Ishikawa (cell line): ENCODE measurements at regions not wholly inside any gene's neighbourhood (a gene's known extent, or its start where the extent isn't known, plus 50 kb on each side); places are given as distances from the start of the nearest gene placed in this dataset.

Experiments
- CEBPB ChIP-seq: IDR thresholded peaks from 2 replicates; pipeline ENCODE4 v1.6.1; 2012
- CREB1 ChIP-seq: IDR thresholded peaks from 2 replicates; pipeline ENCODE4 v1.6.1; 2012; ENCODE audit warnings: low read depth
- EGR1 ChIP-seq: IDR thresholded peaks from 2 replicates; pipeline ENCODE4 v1.6.1; 2012
- EP300 ChIP-seq: IDR thresholded peaks from 2 replicates; pipeline ENCODE4 v1.6.1; 2012; ENCODE audit warnings: borderline replicate concordance
- FOXM1 ChIP-seq: IDR thresholded peaks from 2 replicates; pipeline ENCODE4 v1.6.1; 2012; ENCODE audit warnings: low read depth, borderline replicate concordance
- NFIC ChIP-seq: IDR thresholded peaks from 2 replicates; pipeline ENCODE4 v1.6.1; 2012
- RAD21 ChIP-seq: IDR thresholded peaks from 2 replicates; pipeline ENCODE4 v1.6.1; 2012; ENCODE audit warnings: low read depth
- TAF1 ChIP-seq: IDR thresholded peaks from 2 replicates; pipeline ENCODE4 v1.6.1; 2012; ENCODE audit warnings: low read depth, mild to moderate bottlenecking
- TCF12 ChIP-seq: IDR thresholded peaks from 2 replicates; pipeline ENCODE4 v1.6.1; 2012; ENCODE audit warnings: low read depth
- TEAD4 ChIP-seq: IDR thresholded peaks from 2 replicates; pipeline ENCODE4 v1.6.1; 2012
- YY1 ChIP-seq: IDR thresholded peaks from 2 replicates; pipeline ENCODE4 v1.6.1; 2012; ENCODE audit warnings: low read depth
- ZBTB7A ChIP-seq: IDR thresholded peaks from 2 replicates; pipeline ENCODE4 v1.6.1; 2012; ENCODE audit warnings: low read depth
- TF ChIP-seq, protein P1 (sequence below): IDR thresholded peaks from 2 replicates; pipeline ENCODE4 v1.6.1; 2012; ENCODE audit warnings: low read depth, mild to moderate bottlenecking
- TF ChIP-seq, protein P2 (sequence below): IDR thresholded peaks from 2 replicates; pipeline ENCODE4 v1.6.1; 2012
- TF ChIP-seq, protein P3 (sequence below): IDR thresholded peaks from 2 replicates; pipeline ENCODE4 v1.6.1; 2012

DNA sequence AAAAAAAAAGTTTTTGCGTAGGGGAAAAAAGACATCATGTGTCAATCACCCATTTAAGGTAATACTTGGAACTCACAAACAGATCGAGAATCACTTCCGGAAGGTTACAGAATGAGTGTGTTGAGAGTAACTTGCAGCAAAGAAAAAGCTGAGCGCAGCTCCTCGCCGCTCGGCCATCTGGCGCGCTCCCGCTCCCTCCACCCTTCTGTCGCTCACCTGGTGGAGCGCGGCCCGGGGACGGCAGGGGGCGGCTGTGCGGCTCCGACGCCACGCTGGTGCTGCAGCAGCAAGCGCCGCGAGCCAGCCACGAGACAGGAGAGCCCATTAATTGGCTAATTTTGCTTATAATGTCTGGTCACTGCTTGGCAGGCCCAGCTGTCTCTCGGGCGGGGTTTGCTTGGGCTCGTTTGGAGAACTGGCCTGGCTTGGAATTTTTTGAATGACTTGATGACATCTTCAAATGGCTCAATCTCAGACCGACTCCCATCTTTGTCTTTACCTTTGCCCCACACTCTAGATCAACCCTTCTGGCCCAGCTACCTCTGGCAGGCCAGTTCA is 601.8 kb downstream of the CCDC171 start:
- no peak for TF ChIP-seq TAF1
- TF ChIP-seq FOXM1 = no peak
- no peak for TF ChIP-seq YY1
- TF ChIP-seq NFIC = no peak
- TF ChIP-seq RAD21 = no peak
- TF ChIP-seq, protein P1, sequence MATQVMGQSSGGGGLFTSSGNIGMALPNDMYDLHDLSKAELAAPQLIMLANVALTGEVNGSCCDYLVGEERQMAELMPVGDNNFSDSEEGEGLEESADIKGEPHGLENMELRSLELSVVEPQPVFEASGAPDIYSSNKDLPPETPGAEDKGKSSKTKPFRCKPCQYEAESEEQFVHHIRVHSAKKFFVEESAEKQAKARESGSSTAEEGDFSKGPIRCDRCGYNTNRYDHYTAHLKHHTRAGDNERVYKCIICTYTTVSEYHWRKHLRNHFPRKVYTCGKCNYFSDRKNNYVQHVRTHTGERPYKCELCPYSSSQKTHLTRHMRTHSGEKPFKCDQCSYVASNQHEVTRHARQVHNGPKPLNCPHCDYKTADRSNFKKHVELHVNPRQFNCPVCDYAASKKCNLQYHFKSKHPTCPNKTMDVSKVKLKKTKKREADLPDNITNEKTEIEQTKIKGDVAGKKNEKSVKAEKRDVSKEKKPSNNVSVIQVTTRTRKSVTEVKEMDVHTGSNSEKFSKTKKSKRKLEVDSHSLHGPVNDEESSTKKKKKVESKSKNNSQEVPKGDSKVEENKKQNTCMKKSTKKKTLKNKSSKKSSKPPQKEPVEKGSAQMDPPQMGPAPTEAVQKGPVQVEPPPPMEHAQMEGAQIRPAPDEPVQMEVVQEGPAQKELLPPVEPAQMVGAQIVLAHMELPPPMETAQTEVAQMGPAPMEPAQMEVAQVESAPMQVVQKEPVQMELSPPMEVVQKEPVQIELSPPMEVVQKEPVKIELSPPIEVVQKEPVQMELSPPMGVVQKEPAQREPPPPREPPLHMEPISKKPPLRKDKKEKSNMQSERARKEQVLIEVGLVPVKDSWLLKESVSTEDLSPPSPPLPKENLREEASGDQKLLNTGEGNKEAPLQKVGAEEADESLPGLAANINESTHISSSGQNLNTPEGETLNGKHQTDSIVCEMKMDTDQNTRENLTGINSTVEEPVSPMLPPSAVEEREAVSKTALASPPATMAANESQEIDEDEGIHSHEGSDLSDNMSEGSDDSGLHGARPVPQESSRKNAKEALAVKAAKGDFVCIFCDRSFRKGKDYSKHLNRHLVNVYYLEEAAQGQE = no peak
- no peak for TF ChIP-seq ZBTB7A
- TF ChIP-seq EP300 = no peak

DNA sequence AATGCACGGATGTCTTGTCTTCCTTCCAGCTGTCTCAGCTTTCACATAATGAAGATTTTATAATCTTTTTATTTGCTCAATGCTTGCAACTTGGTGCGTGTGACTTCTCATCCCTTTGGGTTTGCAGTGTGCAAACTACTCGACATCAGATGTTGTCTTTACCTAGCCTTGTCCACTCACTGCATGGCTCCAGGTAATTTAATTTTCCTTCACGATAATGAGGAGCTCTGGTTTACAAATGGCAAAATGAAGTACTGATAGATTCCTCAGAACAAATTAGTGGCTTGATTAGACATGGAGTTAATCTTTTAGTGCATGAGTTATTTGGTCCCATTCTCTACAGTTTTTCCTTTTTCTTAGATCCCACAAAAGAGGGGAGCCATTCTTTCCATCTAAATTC is 603.0 kb downstream of the CCDC171 start:
- TF ChIP-seq EP300 = no peak
- TF ChIP-seq EGR1 = no peak
- TF ChIP-seq TCF12 = no peak
- TF ChIP-seq TAF1 = no peak
- TF ChIP-seq FOXM1 = no peak
- no peak for TF ChIP-seq ZBTB7A
- TF ChIP-seq YY1 = no peak
- TF ChIP-seq NFIC = no peak
- TF ChIP-seq, protein P2, sequence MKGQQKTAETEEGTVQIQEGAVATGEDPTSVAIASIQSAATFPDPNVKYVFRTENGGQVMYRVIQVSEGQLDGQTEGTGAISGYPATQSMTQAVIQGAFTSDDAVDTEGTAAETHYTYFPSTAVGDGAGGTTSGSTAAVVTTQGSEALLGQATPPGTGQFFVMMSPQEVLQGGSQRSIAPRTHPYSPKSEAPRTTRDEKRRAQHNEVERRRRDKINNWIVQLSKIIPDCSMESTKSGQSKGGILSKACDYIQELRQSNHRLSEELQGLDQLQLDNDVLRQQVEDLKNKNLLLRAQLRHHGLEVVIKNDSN = no peak
- TF ChIP-seq TEAD4 = no peak
- TF ChIP-seq, protein P3, sequence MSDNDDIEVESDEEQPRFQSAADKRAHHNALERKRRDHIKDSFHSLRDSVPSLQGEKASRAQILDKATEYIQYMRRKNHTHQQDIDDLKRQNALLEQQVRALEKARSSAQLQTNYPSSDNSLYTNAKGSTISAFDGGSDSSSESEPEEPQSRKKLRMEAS = no peak
- no peak for TF ChIP-seq CREB1
- no peak for TF ChIP-seq RAD21
- TF ChIP-seq CEBPB = no peak
- TF ChIP-seq, protein P1 = no peak

DNA sequence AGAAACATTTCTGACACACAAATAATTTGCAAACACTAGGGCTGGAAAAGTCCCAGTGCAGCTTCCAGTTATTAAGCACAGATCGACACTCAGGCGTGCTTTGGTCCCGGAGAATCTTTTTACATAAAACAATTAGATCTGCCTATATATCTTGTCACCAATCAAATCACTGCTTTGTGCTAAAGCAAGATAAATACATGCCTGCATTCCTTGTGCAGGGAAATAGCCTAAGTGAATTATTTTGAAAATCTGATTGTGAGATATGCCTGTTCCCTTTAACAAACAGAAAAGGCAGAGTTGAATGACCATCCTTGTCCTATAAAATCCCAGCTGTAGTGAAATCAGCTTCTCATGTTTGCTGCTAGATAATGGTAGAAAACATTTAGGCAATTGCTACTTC is 604.4 kb downstream of the CCDC171 start:
- TF ChIP-seq, protein P2 = no peak
- no peak for TF ChIP-seq FOXM1
- no peak for TF ChIP-seq EP300
- TF ChIP-seq, protein P1 = no peak
- TF ChIP-seq ZBTB7A = no peak
- no peak for TF ChIP-seq EGR1
- no peak for TF ChIP-seq TAF1
- TF ChIP-seq TCF12 = no peak
- TF ChIP-seq, protein P3 = no peak
- no peak for TF ChIP-seq TEAD4
- TF ChIP-seq RAD21 = no peak
- no peak for TF ChIP-seq NFIC
- no peak for TF ChIP-seq CREB1
- TF ChIP-seq CEBPB = no peak
- TF ChIP-seq YY1 = no peak

DNA sequence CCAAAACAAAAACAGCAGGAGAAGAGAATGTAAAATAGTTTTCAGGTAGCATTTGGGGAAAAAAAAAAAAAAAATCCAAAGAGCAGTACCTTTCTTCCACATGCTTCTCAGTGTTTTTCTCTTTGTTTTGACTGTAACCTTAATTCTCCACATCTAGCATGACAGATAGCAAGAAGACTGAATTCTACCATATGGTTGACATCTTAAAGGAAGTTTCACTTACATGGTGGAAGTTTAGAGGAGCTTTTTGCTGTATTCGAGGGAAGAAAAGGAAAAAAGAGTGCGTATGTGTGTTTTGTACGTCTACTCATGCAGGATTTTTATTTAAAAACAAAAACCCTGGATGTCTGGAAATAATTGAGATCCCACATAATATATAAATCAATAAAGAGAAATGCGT is 604.8 kb downstream of the CCDC171 start:
- no peak for TF ChIP-seq NFIC
- TF ChIP-seq, protein P3 = no peak
- no peak for TF ChIP-seq TCF12

DNA sequence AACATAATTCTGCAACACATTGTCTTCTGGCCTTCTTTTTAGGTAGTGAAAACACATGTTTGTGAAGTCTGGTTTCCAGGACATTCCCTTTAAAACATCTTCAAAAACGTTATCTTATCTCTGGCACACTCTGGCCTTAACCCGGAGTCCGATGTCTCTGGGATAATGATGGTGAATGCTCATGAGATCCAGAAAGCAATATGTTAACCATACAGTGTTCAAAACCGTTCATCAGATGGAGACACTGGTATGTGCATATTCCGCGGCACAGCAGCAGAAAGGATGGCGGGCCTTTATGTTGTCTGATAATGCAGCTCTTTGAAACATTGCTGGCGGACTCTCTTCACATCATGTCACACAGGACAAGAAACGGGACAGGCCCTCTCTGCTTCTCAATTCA is 605.2 kb downstream of the CCDC171 start:
- TF ChIP-seq, protein P1 = no peak
- TF ChIP-seq TCF12 (no peak), CEBPB (no peak), EP300 (no peak), TEAD4 (no peak), YY1 (no peak), RAD21 (no peak), TAF1 (no peak)
- TF ChIP-seq, protein P2 = no peak
